ENCODE measurements at regions not wholly inside any gene's neighbourhood (a gene's known extent, or its start where the extent isn't known, plus 50 kb on each side); places are given as distances from the start of the nearest gene placed in this dataset.

DNA sequence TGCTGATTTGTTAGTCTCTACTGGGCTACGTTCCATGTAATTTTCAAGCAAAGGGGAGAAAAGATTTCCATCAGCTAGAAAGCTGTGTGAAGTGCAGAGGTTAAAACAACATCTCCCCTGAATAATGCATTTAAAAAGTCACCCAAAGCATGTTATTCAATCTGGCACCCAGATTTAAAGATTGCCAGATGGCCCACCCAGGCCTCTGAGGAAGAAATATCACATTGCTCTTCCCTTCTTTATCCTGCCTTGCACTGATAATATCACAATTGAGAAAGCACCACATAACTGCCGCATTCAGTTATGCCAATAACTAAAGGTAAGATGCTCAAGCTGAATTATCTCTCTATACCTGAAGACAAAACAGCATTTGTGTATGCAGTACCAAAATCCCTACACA lies 119.4 kb upstream of the PUM3 start:
- TF ChIP-seq CTCF (conservative IDR thresholded peaks at IDR 0.05; ENCODE audit: low read length) = no peak
- no peak for TF ChIP-seq EZH2phosphoT487 (IDR thresholded peaks at IDR 0.05; ENCODE audit: borderline replicate concordance)

Data from Loucy (cell line).